K562 (cell line): ENCODE measurements at regions not wholly inside any gene's neighbourhood (a gene's known extent, or its start where the extent isn't known, plus 50 kb on each side); places are given as distances from the start of the nearest gene placed in this dataset.

Experiments used
- ATAC-seq: fragments of 200-7000 bp; cut with Tn5 transposase; 3 replicates; pipeline ENCODE4 v1.9.1; 2020; ENCODE audit warnings: moderate library complexity
- BruUV-seq: library from RNA; stranded (reverse); fragments of 400-500 nt; replicated peaks from 2 replicates; lab custom pipeline; 2021; lab: Mats Ljungman, UMichigan
- CTCF ChIA-PET: fragments of 300-600 bp; formaldehyde crosslinking; extraction: SDS; loops from one replicate; lab custom pipeline; 2021; ENCODE audit warnings: low intra/inter-chr PET ratio; lab: Yijun Ruan, JAX
- POLR2A ChIA-PET: fragments of 300-600, 350-650 bp; sonication (Branson Sonifier 250); formaldehyde crosslinking; extraction: SDS; loops from one replicate; lab custom pipeline; 2021; ENCODE audit warnings: antibody characterized with exemption, inconsistent platforms; lab: Yijun Ruan, JAX
- DNase-seq, 4 experiments: peaks; one replicate each; pipeline versions ENCODE4 v3.0.0 to v3.0.0-alpha.2; 2011 to 2018; ENCODE audit warnings: low spot score in 3 of 4, mixed read lengths in 3 of 4; ENCODE audit errors: extremely low read depth in 1 of 4
- FAIRE-seq: peaks from 2 replicates; lab custom pipeline; 2011; peaks lifted over from hg19 to GRCh38; lab: Jason Lieb, UNC
- H2AFZ ChIP-seq: 2 replicates; pipeline ENCODE4 v1.6.0; 2011; ENCODE audit warnings: low read depth, low read length, control low read depth, inconsistent platforms
- H3K27ac ChIP-seq: fragments of 200-600 bp; 3 replicates; pipeline ENCODE4 v1.8.0; 2011; ENCODE audit warnings: low read depth, mild to moderate bottlenecking, control low read depth, inconsistent platforms, low read length, moderate library complexity, mixed read lengths; ENCODE audit errors: extremely low read depth
- H3K27me3 ChIP-seq, 2 experiments: fragments of 300-600 bp in 1 of 2; 2 replicates in 1 of 2; 3 replicates in 1 of 2; pipeline versions ENCODE4 v1.6.0 to v1.8.0; 2011; ENCODE audit warnings: inconsistent platforms in 2 of 2, low read length in 2 of 2, mild to moderate bottlenecking in 1 of 2, mixed read lengths in 1 of 2, moderate library complexity in 1 of 2; ENCODE audit not compliant: control insufficient read depth in 2 of 2, insufficient read depth in 2 of 2
- H3K36me3 ChIP-seq: fragments of 300-600 bp; 3 replicates; pipeline ENCODE4 v1.8.0; 2011; ENCODE audit warnings: mild to moderate bottlenecking, low read length, inconsistent platforms; ENCODE audit not compliant: control insufficient read depth, insufficient read depth
- H3K4me1 ChIP-seq, 2 experiments: fragments of 200-600 bp in 1 of 2; replicated peaks in 1 of 2; 2 replicates in 1 of 2; 3 replicates in 1 of 2; pipeline versions ENCODE4 v1.5.1 to v1.8.0; 2011; ENCODE audit warnings: inconsistent platforms in 2 of 2, low read length in 2 of 2, mild to moderate bottlenecking in 1 of 2, mixed read lengths in 1 of 2, moderate library complexity in 1 of 2; ENCODE audit not compliant: control insufficient read depth in 2 of 2, insufficient read depth in 2 of 2
- H3K4me2 ChIP-seq: 2 replicates; pipeline ENCODE4 v1.6.1; 2011; ENCODE audit warnings: low read length, control low read depth, inconsistent platforms, mixed read lengths; ENCODE audit not compliant: insufficient read depth
- H3K4me3 ChIP-seq: fragments of 200-600 bp; sonication (generic), shearing (Covaris generic); 2 replicates; pipeline ENCODE4 v1.5.1; 2016; ENCODE audit warnings: control low read depth, inconsistent platforms
- H3K79me2 ChIP-seq: fragments of 200-600 bp; 3 replicates; pipeline ENCODE4 v1.8.0; 2011; ENCODE audit warnings: low read length, inconsistent platforms; ENCODE audit not compliant: control insufficient read depth, insufficient read depth
- H3K9ac ChIP-seq, 2 experiments: 2 replicates each; pipeline versions ENCODE4 v1.6.0 to v1.6.1; 2011; ENCODE audit warnings: low read depth in 2 of 2, low read length in 2 of 2, control low read depth in 1 of 2, inconsistent platforms in 1 of 2, mild to moderate bottlenecking in 1 of 2, mixed read lengths in 1 of 2; ENCODE audit not compliant: insufficient read depth in 1 of 2
- H3K9me1 ChIP-seq: one replicate; pipeline ENCODE4 v1.6.0; 2011; ENCODE audit warnings: inconsistent platforms, mild to moderate bottlenecking, low read length, moderate library complexity; ENCODE audit not compliant: control insufficient read depth, insufficient read depth
- H3K9me3 ChIP-seq: replicated peaks from 2 replicates; pipeline ENCODE4 v1.5.1; 2011; ENCODE audit warnings: low read depth, low read length, inconsistent platforms; ENCODE audit not compliant: control insufficient read depth, insufficient read depth
- H4K20me1 ChIP-seq: replicated peaks from 2 replicates; pipeline ENCODE4 v1.6.1; 2011; ENCODE audit warnings: low read length, inconsistent platforms, mixed read lengths; ENCODE audit not compliant: control insufficient read depth, insufficient read depth
- CUX1 ChIP-seq: fragments of 200-800 bp; sonication (Bioruptor generic); IDR thresholded peaks from 2 replicates; pipeline ENCODE4 v1.6.1; 2016; ENCODE audit warnings: missing genetic modification characterization, missing compliant biosample characterization
- KLF10 ChIP-seq: fragments of 250-450 bp; sonication (Bioruptor Pico); IDR thresholded peaks from 2 replicates; pipeline ENCODE4 v1.6.1; 2021; ENCODE audit warnings: matching md5 sums
- RNF2 ChIP-seq: sonication (generic); IDR thresholded peaks from 2 replicates; pipeline ENCODE4 v1.6.1; 2016
- SRSF7 ChIP-seq: fragments of 200-400 bp; formaldehyde crosslinking; optimal IDR thresholded peaks from 2 replicates; pipeline ENCODE3; 2017; ENCODE audit warnings: mild to moderate bottlenecking, low read depth, low read length
- ZNF165 ChIP-seq: fragments of 250-450 bp; sonication (Bioruptor Pico); IDR thresholded peaks from 2 replicates; pipeline ENCODE4 v1.4.0; 2020; ENCODE audit warnings: borderline replicate concordance
- WGBS: fragments of 100-300 bp; shearing (Covaris generic); methylation state at CpG from one replicate; pipeline ENCODE4 v1.1.6; 2016; ENCODE audit warnings: low coverage, mixed read lengths; ENCODE audit not compliant: insufficient coverage; ENCODE audit errors: missing lambda C conversion rate; 5-methylcytosine and 5-hydroxymethylcytosine counted together
- in situ Hi-C: fragments of 300-500 bp; cut with MboI; formaldehyde crosslinking; loops from 4 replicates; pipeline ENCODE4 v1.15.0; 2018; ENCODE audit warnings: inconsistent platforms, mixed read lengths
- intact Hi-C: fragments of 100-400 bp; cut with micrococcal nuclease; formaldehyde crosslinking; loops from 2 replicates; pipeline ENCODE4 v1.14.2; 2022
- TF ChIP-seq, protein P1 (sequence below): fragments of 450-650 bp; IDR thresholded peaks from 2 replicates; pipeline ENCODE4 v1.6.1; 2017; ENCODE audit warnings: antibody characterized with exemption

GRCh38 chr18:37953876-37954275, 388.3 kb upstream of the CELF4 start:
- Histone ChIP-seq H3K9me3 (no peaks in the 10 kb centered on the region), H2AFZ (no peak overlapping the region), H3K4me3 (no peak overlapping the region), H3K27ac (no peak overlapping the region), H3K9me1 (no peaks in the 10 kb centered on the region), H3K9ac (no peak overlapping the region), H3K27me3 (no peaks in the 10 kb centered on the region), H3K36me3 (no peaks in the 10 kb centered on the region), H3K4me2 (no peak overlapping the region), H4K20me1 (no peaks in the 10 kb centered on the region), H3K79me2 (no peaks in the 10 kb centered on the region), H3K4me1 (no peaks in the 10 kb centered on the region)
- DNase-seq (no peak), FAIRE-seq (no peak), ATAC-seq (no peak)
- intact Hi-C loops = no loop called here
- WGBS = 0% methylated on average over 2 of the region's 2 CpGs
- ChIA-PET POLR2A (no interaction called here), CTCF (no interaction called here)
- in situ Hi-C loops = no loop called here
- no TSS peak for BruUV-seq
- no peak for TF ChIP-seq KLF10
- TF ChIP-seq SRSF7 = no peak
- TF ChIP-seq, protein P1, sequence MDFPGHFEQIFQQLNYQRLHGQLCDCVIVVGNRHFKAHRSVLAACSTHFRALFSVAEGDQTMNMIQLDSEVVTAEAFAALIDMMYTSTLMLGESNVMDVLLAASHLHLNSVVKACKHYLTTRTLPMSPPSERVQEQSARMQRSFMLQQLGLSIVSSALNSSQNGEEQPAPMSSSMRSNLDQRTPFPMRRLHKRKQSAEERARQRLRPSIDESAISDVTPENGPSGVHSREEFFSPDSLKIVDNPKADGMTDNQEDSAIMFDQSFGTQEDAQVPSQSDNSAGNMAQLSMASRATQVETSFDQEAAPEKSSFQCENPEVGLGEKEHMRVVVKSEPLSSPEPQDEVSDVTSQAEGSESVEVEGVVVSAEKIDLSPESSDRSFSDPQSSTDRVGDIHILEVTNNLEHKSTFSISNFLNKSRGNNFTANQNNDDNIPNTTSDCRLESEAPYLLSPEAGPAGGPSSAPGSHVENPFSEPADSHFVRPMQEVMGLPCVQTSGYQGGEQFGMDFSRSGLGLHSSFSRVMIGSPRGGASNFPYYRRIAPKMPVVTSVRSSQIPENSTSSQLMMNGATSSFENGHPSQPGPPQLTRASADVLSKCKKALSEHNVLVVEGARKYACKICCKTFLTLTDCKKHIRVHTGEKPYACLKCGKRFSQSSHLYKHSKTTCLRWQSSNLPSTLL = no peak
- no peak for TF ChIP-seq ZNF165 (CRISPR knock-in tag)
- TF ChIP-seq CUX1 (CRISPR knock-in tag) = no peak
- no peak for TF ChIP-seq RNF2
